Hepatocyte (in vitro differentiated cells): ENCODE measurements at regions not wholly inside any gene's neighbourhood (a gene's known extent, or its start where the extent isn't known, plus 50 kb on each side); places are given as distances from the start of the nearest gene placed in this dataset.
A peak's percentile ranks its signal among the peaks of the same experiment; 100 is the strongest.

Experiments
- DNase-seq: peaks from one replicate; pipeline ENCODE4 v3.0.0-alpha.2; 2016; ENCODE audit warnings: low spot score
- H2AFZ ChIP-seq: fragments of 200-600 bp; sonication (generic); 2 replicates; pipeline ENCODE4 v1.6.0; 2016; ENCODE audit warnings: antibody characterized with exemption, mild to moderate bottlenecking
- H3K27ac ChIP-seq: fragments of 200-600 bp; sonication (generic); 2 replicates; pipeline ENCODE4 v1.5.1; 2016; ENCODE audit warnings: mild to moderate bottlenecking
- H3K27me3 ChIP-seq: fragments of 200-600 bp; sonication (generic); 2 replicates; pipeline ENCODE4 v1.6.1; 2016
- H3K36me3 ChIP-seq: fragments of 200-600 bp; sonication (generic); replicated peaks from 2 replicates; pipeline ENCODE4 v1.5.1; 2016; ENCODE audit warnings: low read depth; ENCODE audit not compliant: insufficient read depth
- H3K4me1 ChIP-seq: fragments of 200-600 bp; sonication (generic); 2 replicates; pipeline ENCODE4 v1.5.1; 2016; ENCODE audit warnings: mild to moderate bottlenecking, moderate library complexity; ENCODE audit not compliant: insufficient read depth
- H3K4me2 ChIP-seq: fragments of 200-600 bp; sonication (generic); 2 replicates; pipeline ENCODE4 v1.6.0; 2016
- H3K4me3 ChIP-seq: fragments of 200-600 bp; sonication (generic); 2 replicates; pipeline ENCODE4 v1.5.1; 2016; ENCODE audit warnings: mild to moderate bottlenecking
- H3K79me2 ChIP-seq: fragments of 200-600 bp; sonication (generic); 2 replicates; pipeline ENCODE4 v1.6.0; 2017; ENCODE audit warnings: mild to moderate bottlenecking
- H3K9me2 ChIP-seq: fragments of 200-600 bp; sonication (generic); replicated peaks from 2 replicates; pipeline ENCODE4 v1.6.0; 2017; ENCODE audit warnings: mild to moderate bottlenecking; ENCODE audit not compliant: insufficient read depth
- H3K9me3 ChIP-seq: fragments of 200-600 bp; sonication (generic); 2 replicates; pipeline ENCODE4 v1.5.1; 2016; ENCODE audit warnings: low read depth, mild to moderate bottlenecking
- H4K20me1 ChIP-seq: fragments of 200-600 bp; sonication (generic); 2 replicates; pipeline ENCODE4 v1.6.0; 2016; ENCODE audit warnings: mild to moderate bottlenecking; ENCODE audit not compliant: insufficient read depth, poor library complexity, severe bottlenecking
- CTCF ChIP-seq: fragments of 200-600 bp; sonication (generic); IDR thresholded peaks from 2 replicates; pipeline ENCODE4 v1.5.1; 2016; ENCODE audit warnings: antibody characterized with exemption, mild to moderate bottlenecking; ENCODE audit not compliant: poor library complexity
- EZH2 ChIP-seq: fragments of 200-600 bp; sonication (generic); IDR thresholded peaks from 2 replicates; pipeline ENCODE4 v1.6.1; 2016; ENCODE audit warnings: antibody characterized with exemption, mild to moderate bottlenecking, borderline replicate concordance
- EZH2phosphoT487 ChIP-seq: fragments of 200-600 bp; sonication (generic); IDR thresholded peaks from one replicate; pipeline ENCODE4 v1.6.1; 2018; ENCODE audit warnings: antibody characterized with exemption, mild to moderate bottlenecking, low read depth, moderate library complexity; ENCODE audit not compliant: unreplicated experiment, severe bottlenecking
- whole genome bisulfite sequencing: methylation state at CpG from one replicate; pipeline ENCODE4 v1.1.6; 2016; ENCODE audit warnings: low lambda C conversion rate; ENCODE audit errors: missing lambda C conversion rate; 5-methylcytosine and 5-hydroxymethylcytosine counted together

- peak; percentile 40 for DNase-seq
- no peaks in the 10 kb centered on the region for H3K27me3 ChIP-seq
- H3K36me3 ChIP-seq: no peaks in the 10 kb centered on the region
- TF ChIP-seq EZH2: no peak
- no peak for TF ChIP-seq CTCF
- TF ChIP-seq EZH2phosphoT487: no peak
- H3K27ac ChIP-seq: peak overlapping the region; percentile 44
- H3K79me2 ChIP-seq: no peaks in the 10 kb centered on the region
- H3K4me3 ChIP-seq: no peak overlapping the region
- 53% methylated on average over 4 of the region's 4 CpGs for WGBS
- H4K20me1 ChIP-seq: no peaks in the 10 kb centered on the region
- H3K9me3 ChIP-seq: no peaks in the 10 kb centered on the region
- no peaks in the 10 kb centered on the region for H3K9me2 ChIP-seq
- no peak overlapping the region for H2AFZ ChIP-seq
- H3K4me1 ChIP-seq: peaks cover 8% of the 10 kb centered on the region
- peak overlapping the region; percentile 51 for H3K4me2 ChIP-seq
Observed at GRCh38 chr10:58994226-58995057, 182.0 kb upstream of the PHYHIPL start.

GRCh38 chr10:58995058-58995596, 181.3 kb upstream of the PHYHIPL start:
- no peak for DNase-seq
- Histone ChIP-seq H3K9me3 (no peaks in the 10 kb centered on the region), H3K79me2 (no peaks in the 10 kb centered on the region), H3K9me2 (no peaks in the 10 kb centered on the region), H3K36me3 (no peaks in the 10 kb centered on the region), H3K4me3 (no peak overlapping the region), H2AFZ (no peak overlapping the region), H3K4me1 (peaks cover 8% of the 10 kb centered on the region), H3K27me3 (no peaks in the 10 kb centered on the region), H4K20me1 (no peaks in the 10 kb centered on the region), H3K4me2 (peak overlapping the region; percentile 51), H3K27ac (peak overlapping the region; percentile 40)
- TF ChIP-seq EZH2: no peak
- TF ChIP-seq EZH2phosphoT487: no peak
- no peak for TF ChIP-seq CTCF
- 66% methylated on average over 6 of the region's 6 CpGs for WGBS

- WGBS: 88% methylated on average over 2 of the region's 2 CpGs
Observed at GRCh38 chr10:58996063-58996462, 180.4 kb upstream of the PHYHIPL start.

More at GRCh38 chr10:58996063-58996462, 180.4 kb upstream of the PHYHIPL start:
- Histone ChIP-seq H3K9me2 (no peaks in the 10 kb centered on the region), H3K4me3 (no peak overlapping the region), H4K20me1 (no peaks in the 10 kb centered on the region), H3K9me3 (no peaks in the 10 kb centered on the region), H3K27me3 (no peaks in the 10 kb centered on the region), H3K79me2 (no peaks in the 10 kb centered on the region), H3K4me2 (no peak overlapping the region), H3K4me1 (peaks cover 8% of the 10 kb centered on the region), H2AFZ (no peak overlapping the region), H3K27ac (peak overlapping the region; percentile 24), H3K36me3 (no peaks in the 10 kb centered on the region)
- no peak for DNase-seq
- TF ChIP-seq EZH2 (no peak), EZH2phosphoT487 (no peak), CTCF (no peak)
